KMS-11 (cell line): ENCODE measurements at regions not wholly inside any gene's neighbourhood (a gene's known extent, or its start where the extent isn't known, plus 50 kb on each side); places are given as distances from the start of the nearest gene placed in this dataset.

Source experiments
- H2AFZ ChIP-seq: fragments of 200-600 bp; sonication (generic); 2 replicates; pipeline ENCODE4 v1.6.1; 2016; ENCODE audit warnings: antibody characterized with exemption, mixed run types, low read depth
- H3K27ac ChIP-seq: fragments of 200-600 bp; sonication (generic); 2 replicates; pipeline ENCODE4 v1.6.1; 2016; ENCODE audit warnings: mild to moderate bottlenecking, mixed run types
- H3K27me3 ChIP-seq: fragments of 200-600 bp; sonication (generic); 2 replicates; pipeline ENCODE4 v1.6.1; 2017; ENCODE audit warnings: mild to moderate bottlenecking, low read depth, mixed run types, moderate library complexity; ENCODE audit not compliant: insufficient read depth
- H3K36me3 ChIP-seq: fragments of 200-600 bp; sonication (generic); 2 replicates; pipeline ENCODE4 v1.6.1; 2017; ENCODE audit warnings: mild to moderate bottlenecking, mixed run types; ENCODE audit not compliant: insufficient read depth
- H3K4me1 ChIP-seq: fragments of 200-600 bp; sonication (generic); 2 replicates; pipeline ENCODE4 v1.6.1; 2016; ENCODE audit warnings: mild to moderate bottlenecking, low read depth, mixed run types; ENCODE audit not compliant: poor library complexity, severe bottlenecking
- H3K4me2 ChIP-seq: fragments of 200-600 bp; sonication (generic); 2 replicates; pipeline ENCODE4 v1.7.0; 2016; ENCODE audit warnings: mild to moderate bottlenecking, mixed run types
- H3K4me3 ChIP-seq: fragments of 200-600 bp; sonication (generic); IDR thresholded peaks from 2 replicates; pipeline ENCODE4 v1.6.1; 2017; ENCODE audit warnings: low read depth, low read length, mixed read lengths; ENCODE audit not compliant: insufficient read depth
- H3K79me2 ChIP-seq: fragments of 200-600 bp; sonication (generic); 2 replicates; pipeline ENCODE4 v1.6.1; 2016; ENCODE audit warnings: low read depth, mixed run types; ENCODE audit not compliant: insufficient read depth
- H3K9ac ChIP-seq: fragments of 200-600 bp; sonication (generic); 2 replicates; pipeline ENCODE4 v1.6.1; 2016; ENCODE audit warnings: mild to moderate bottlenecking, mixed run types
- H4K20me1 ChIP-seq: fragments of 200-600 bp; sonication (generic); 2 replicates; pipeline ENCODE4 v1.6.1; 2016; ENCODE audit warnings: mild to moderate bottlenecking, mixed run types; ENCODE audit not compliant: insufficient read depth
- TF ChIP-seq, protein P1 (sequence below): fragments of 200-600 bp; sonication (generic); conservative IDR thresholded peaks from 2 replicates; pipeline ENCODE4 v1.6.1; 2017; ENCODE audit warnings: low read depth, mild to moderate bottlenecking, antibody characterized with exemption, low read length, moderate library complexity, mixed read lengths

GRCh38 chr18:2336690-2337392 is 234.5 kb downstream of the METTL4 start:
- no peaks in the 10 kb centered on the region for H3K36me3 ChIP-seq
- H3K4me1 ChIP-seq, result no peaks in the 10 kb centered on the region
- H3K27ac ChIP-seq, result no peak overlapping the region
- H3K9ac ChIP-seq, result no peak overlapping the region
- no peak overlapping the region for H2AFZ ChIP-seq
- no peaks in the 10 kb centered on the region for H3K27me3 ChIP-seq
- no peaks in the 10 kb centered on the region for H3K79me2 ChIP-seq
- TF ChIP-seq, protein P1, sequence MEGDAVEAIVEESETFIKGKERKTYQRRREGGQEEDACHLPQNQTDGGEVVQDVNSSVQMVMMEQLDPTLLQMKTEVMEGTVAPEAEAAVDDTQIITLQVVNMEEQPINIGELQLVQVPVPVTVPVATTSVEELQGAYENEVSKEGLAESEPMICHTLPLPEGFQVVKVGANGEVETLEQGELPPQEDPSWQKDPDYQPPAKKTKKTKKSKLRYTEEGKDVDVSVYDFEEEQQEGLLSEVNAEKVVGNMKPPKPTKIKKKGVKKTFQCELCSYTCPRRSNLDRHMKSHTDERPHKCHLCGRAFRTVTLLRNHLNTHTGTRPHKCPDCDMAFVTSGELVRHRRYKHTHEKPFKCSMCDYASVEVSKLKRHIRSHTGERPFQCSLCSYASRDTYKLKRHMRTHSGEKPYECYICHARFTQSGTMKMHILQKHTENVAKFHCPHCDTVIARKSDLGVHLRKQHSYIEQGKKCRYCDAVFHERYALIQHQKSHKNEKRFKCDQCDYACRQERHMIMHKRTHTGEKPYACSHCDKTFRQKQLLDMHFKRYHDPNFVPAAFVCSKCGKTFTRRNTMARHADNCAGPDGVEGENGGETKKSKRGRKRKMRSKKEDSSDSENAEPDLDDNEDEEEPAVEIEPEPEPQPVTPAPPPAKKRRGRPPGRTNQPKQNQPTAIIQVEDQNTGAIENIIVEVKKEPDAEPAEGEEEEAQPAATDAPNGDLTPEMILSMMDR, result no peak
- H3K4me2 ChIP-seq, result no peak overlapping the region
- no peak overlapping the region for H3K4me3 ChIP-seq
- H4K20me1 ChIP-seq, result no peaks in the 10 kb centered on the region

- no peaks in the 10 kb centered on the region for H3K36me3 ChIP-seq
- TF ChIP-seq, protein P1, result peak; percentile 45
- no peaks in the 10 kb centered on the region for H4K20me1 ChIP-seq
- H2AFZ ChIP-seq, result no peak overlapping the region
- no peak overlapping the region for H3K9ac ChIP-seq
- H3K4me3 ChIP-seq, result no peak overlapping the region
- no peak overlapping the region for H3K27ac ChIP-seq
- no peaks in the 10 kb centered on the region for H3K79me2 ChIP-seq
- no peaks in the 10 kb centered on the region for H3K27me3 ChIP-seq
- no peak overlapping the region for H3K4me2 ChIP-seq
- no peaks in the 10 kb centered on the region for H3K4me1 ChIP-seq
Measured at GRCh38 chr18:2337552-2338141, 233.7 kb downstream of the METTL4 start.

- Histone ChIP-seq H4K20me1 (no peaks in the 10 kb centered on the region), H2AFZ (no peak overlapping the region), H3K79me2 (no peaks in the 10 kb centered on the region), H3K27me3 (no peaks in the 10 kb centered on the region), H3K4me2 (no peak overlapping the region), H3K36me3 (no peaks in the 10 kb centered on the region), H3K4me1 (no peaks in the 10 kb centered on the region), H3K9ac (no peak overlapping the region), H3K4me3 (no peak overlapping the region), H3K27ac (no peak overlapping the region)
- TF ChIP-seq, protein P1, result no peak
Measured at GRCh38 chr18:2338601-2339000, 232.7 kb downstream of the METTL4 start.

GRCh38 chr18:2340335-2340734 is 231.0 kb downstream of the METTL4 start:
- Histone ChIP-seq H3K4me3 (no peak overlapping the region), H3K27ac (no peak overlapping the region), H4K20me1 (no peaks in the 10 kb centered on the region), H2AFZ (no peak overlapping the region), H3K79me2 (no peaks in the 10 kb centered on the region), H3K27me3 (no peaks in the 10 kb centered on the region), H3K4me1 (no peaks in the 10 kb centered on the region), H3K9ac (no peak overlapping the region), H3K4me2 (no peak overlapping the region), H3K36me3 (no peaks in the 10 kb centered on the region)
- TF ChIP-seq, protein P1, result no peak
